HepG2 (cell line): ENCODE measurements at regions not wholly inside any gene's neighbourhood (a gene's known extent, or its start where the extent isn't known, plus 50 kb on each side); places are given as distances from the start of the nearest gene placed in this dataset.

Experiments
- ATAC-seq: fragments of 200-7000 bp; cut with Tn5 transposase; 3 replicates; pipeline ENCODE4 v1.9.1; 2020; ENCODE audit warnings: mild to moderate bottlenecking, moderate library complexity
- BruUV-seq: library from RNA; stranded (reverse); fragments of 400-500 nt; replicated peaks from 2 replicates; lab custom pipeline; 2021; lab: Mats Ljungman, UMichigan
- CTCF ChIA-PET: fragments of 300-600 bp; formaldehyde crosslinking; extraction: SDS; loops from one replicate; lab custom pipeline; 2021; ENCODE audit warnings: low total read pairs, inconsistent platforms, low intra/inter-chr PET ratio; lab: Yijun Ruan, JAX
- POLR2A ChIA-PET: fragments of 350-600 bp; sonication (Branson Sonifier 250); formaldehyde crosslinking; loops from one replicate; lab custom pipeline; 2020; ENCODE audit warnings: antibody characterized with exemption, inconsistent platforms; lab: Yijun Ruan, JAX
- DNase-seq: peaks from one replicate; pipeline ENCODE4 v3.0.0-alpha.2; 2015; ENCODE audit warnings: low spot score
- FAIRE-seq: peaks from 3 replicates; lab custom pipeline; 2011; peaks lifted over from hg19 to GRCh38; lab: Jason Lieb, UNC
- H2AFZ ChIP-seq: one replicate; pipeline ENCODE4 v1.6.1; 2011; ENCODE audit warnings: low read length, inconsistent platforms
- H3K27ac ChIP-seq: fragments of 300-600 bp; 3 replicates; pipeline ENCODE4 v1.8.0; 2011; ENCODE audit warnings: mixed run types, mild to moderate bottlenecking, mixed read lengths, low read length, inconsistent platforms; ENCODE audit not compliant: insufficient read depth; ENCODE audit errors: extremely low read length
- H3K27me3 ChIP-seq, 2 experiments: fragments of 200-600 bp in 1 of 2; 2 replicates in 1 of 2; 3 replicates in 1 of 2; pipeline versions ENCODE4 v1.6.0 to v1.8.0; 2011; ENCODE audit warnings: low read length in 2 of 2, mild to moderate bottlenecking in 2 of 2, moderate library complexity in 2 of 2, inconsistent platforms in 1 of 2; ENCODE audit not compliant: insufficient read depth in 2 of 2, control insufficient read depth in 1 of 2
- H3K36me3 ChIP-seq, 2 experiments: fragments of 200-600 bp in 1 of 2; replicated peaks in 1 of 2; 2 replicates in 1 of 2; 3 replicates in 1 of 2; pipeline versions ENCODE4 v1.5.1 to v1.8.0; 2011; ENCODE audit warnings: low read length in 2 of 2, inconsistent platforms in 1 of 2; ENCODE audit not compliant: insufficient read depth in 2 of 2, control insufficient read depth in 1 of 2
- H3K4me1 ChIP-seq: 2 replicates; pipeline ENCODE4 v1.5.1; 2012; ENCODE audit warnings: low read length, inconsistent platforms; ENCODE audit not compliant: insufficient read depth
- H3K4me2 ChIP-seq: 2 replicates; pipeline ENCODE4 v1.6.0; 2011; ENCODE audit warnings: low read depth, low read length, inconsistent platforms
- H3K4me3 ChIP-seq, 3 experiments: fragments of 200-600 bp in 1 of 3; sonication (generic), shearing (Covaris generic) in 1 of 3; replicated peaks in 1 of 3; 2 replicates each; pipeline ENCODE4 v1.5.1; 2011 to 2016; ENCODE audit warnings: low read length in 3 of 3, inconsistent platforms in 2 of 3, low read depth in 2 of 3, mild to moderate bottlenecking in 2 of 3, control low read depth in 1 of 3, mixed read lengths in 1 of 3; ENCODE audit not compliant: insufficient read depth in 1 of 3
- H3K79me2 ChIP-seq: one replicate; pipeline ENCODE4 v1.6.1; 2011; ENCODE audit warnings: low read length, inconsistent platforms; ENCODE audit not compliant: insufficient read depth
- H3K9ac ChIP-seq: 2 replicates; pipeline ENCODE4 v1.6.0; 2011; ENCODE audit warnings: mild to moderate bottlenecking, low read depth, low read length, inconsistent platforms; ENCODE audit not compliant: insufficient read depth
- H3K9me3 ChIP-seq: 2 replicates; pipeline ENCODE4 v1.5.1; 2012; ENCODE audit warnings: mild to moderate bottlenecking, low read length
- H4K20me1 ChIP-seq: 2 replicates; pipeline ENCODE4 v1.6.0; 2011; ENCODE audit warnings: inconsistent platforms, mild to moderate bottlenecking, low read length, moderate library complexity; ENCODE audit not compliant: insufficient read depth
- HMGXB4 ChIP-seq, 2 experiments: sonication (generic) in 1 of 2; formaldehyde crosslinking in 1 of 2; IDR thresholded peaks; 2 replicates each; pipeline versions ENCODE4 v1.4.0 to v1.6.1; 2018 to 2020; ENCODE audit warnings: missing genetic modification reagents in 2 of 2, borderline replicate concordance in 1 of 2, low read depth in 1 of 2, mild to moderate bottlenecking in 1 of 2, missing biosample characterization in 1 of 2
- KDM2A ChIP-seq: sonication (generic); formaldehyde crosslinking; IDR thresholded peaks from 2 replicates; pipeline ENCODE4 v1.4.0; 2020; ENCODE audit warnings: low read depth, missing genetic modification reagents, borderline replicate concordance
- RARG ChIP-seq: sonication (generic); formaldehyde crosslinking; IDR thresholded peaks from 2 replicates; pipeline ENCODE4 v1.4.0; 2020; ENCODE audit warnings: low read depth, mild to moderate bottlenecking, missing genetic modification reagents
- SAP130 ChIP-seq: IDR thresholded peaks from 2 replicates; pipeline ENCODE4 v1.6.1; 2016; ENCODE audit warnings: low read depth
- ZC3H13 ChIP-seq: sonication (generic); formaldehyde crosslinking; IDR thresholded peaks from 2 replicates; pipeline ENCODE4 v1.8.1; 2023; ENCODE audit warnings: mild to moderate bottlenecking, missing genetic modification reagents, moderate library complexity
- WGBS: methylation state at CpG from one replicate; pipeline ENCODE4 v1.1.6; 2017; ENCODE audit warnings: low lambda C conversion rate; 5-methylcytosine and 5-hydroxymethylcytosine counted together
- in situ Hi-C: cut with HindIII; loops from 2 replicates; pipeline ENCODE4 v1.10.0; 2017; ENCODE audit warnings: low pct_unique_long_range_greater_than_20kb; ENCODE audit not compliant: extremely low pct_ligation_motif_present
- intact Hi-C: fragments of 100-400 bp; cut with micrococcal nuclease; formaldehyde crosslinking; loops from one replicate; pipeline ENCODE4 v1.10.0; 2022; ENCODE audit not compliant: unreplicated experiment
- TF ChIP-seq, protein P1 (sequence below): sonication (generic); formaldehyde crosslinking; IDR thresholded peaks from 2 replicates; pipeline ENCODE4 v1.4.0; 2020; ENCODE audit warnings: missing genetic modification reagents

GRCh38 chr13:107574517-107575210 is 640.7 kb downstream of the LIG4 start:
- no peaks in the 10 kb centered on the region for H3K36me3 ChIP-seq
- no peak overlapping the region for H2AFZ ChIP-seq
- no peaks in the 10 kb centered on the region for H3K79me2 ChIP-seq
- H3K4me1 ChIP-seq = no peaks in the 10 kb centered on the region
- no peak overlapping the region for H3K4me3 ChIP-seq
- POLR2A ChIA-PET = no interaction called here
- intact Hi-C loops = no loop called here
- no peak overlapping the region for H3K27ac ChIP-seq
- H3K9ac ChIP-seq = no peak overlapping the region
- FAIRE-seq = no peak
- in situ Hi-C loops = no loop called here
- ATAC-seq = no peak
- no peaks in the 10 kb centered on the region for H4K20me1 ChIP-seq
- TF ChIP-seq KDM2A (CRISPR knock-in tag) (no peak), HMGXB4 (CRISPR knock-in tag; IDR thresholded peaks at IDR 0.05; ENCODE audit: borderline replicate concordance in 1 of 2, low read depth in 1 of 2) (no peak), ZC3H13 (CRISPR knock-in tag) (no peak), SAP130 (CRISPR knock-in tag) (no peak), RARG (CRISPR knock-in tag) (no peak)
- TF ChIP-seq, protein P1, sequence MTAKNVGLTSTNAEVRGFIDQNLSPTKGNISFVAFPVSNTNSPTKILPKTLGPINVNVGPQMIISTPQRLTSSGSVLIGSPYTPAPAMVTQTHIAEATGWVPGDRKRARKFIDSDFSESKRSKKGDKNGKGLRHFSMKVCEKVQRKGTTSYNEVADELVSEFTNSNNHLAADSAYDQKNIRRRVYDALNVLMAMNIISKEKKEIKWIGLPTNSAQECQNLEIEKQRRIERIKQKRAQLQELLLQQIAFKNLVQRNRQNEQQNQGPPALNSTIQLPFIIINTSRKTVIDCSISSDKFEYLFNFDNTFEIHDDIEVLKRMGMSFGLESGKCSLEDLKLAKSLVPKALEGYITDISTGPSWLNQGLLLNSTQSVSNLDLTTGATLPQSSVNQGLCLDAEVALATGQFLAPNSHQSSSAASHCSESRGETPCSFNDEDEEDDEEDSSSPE (CRISPR knock-in tag) = no peak
- TF ChIP-seq, all 625 proteins: peak for 0
- Histone ChIP-seq H3K9me3 (peaks cover 4% of the 10 kb centered on the region; the same call in 1 of the 2 replicates), H3K27me3 (no peaks in the 10 kb centered on the region), H3K4me2 (no peak overlapping the region)
- 3% methylated on average over 6 of the region's 6 CpGs for WGBS
- no peak for DNase-seq
- BruUV-seq = no TSS peak
- CTCF ChIA-PET = no interaction called here
